Stomach (tissue), 4 donors: ENCODE measurements at regions not wholly inside any gene's neighbourhood (a gene's known extent, or its start where the extent isn't known, plus 50 kb on each side); places are given as distances from the start of the nearest gene placed in this dataset.

Experiments
- CTCF ChIP-seq, 7 experiments: fragments of 450-650 bp in 4 of 7; fragments of 200-600 bp in 3 of 7; sonication (generic) in 3 of 7; IDR thresholded peaks; one replicate each; pipeline ENCODE4 v1.5.1; 2016 to 2019; ENCODE audit warnings: antibody characterized with exemption in 7 of 7, control low read depth in 2 of 7, mild to moderate bottlenecking in 1 of 7
- EP300 ChIP-seq: sonication (generic); formaldehyde crosslinking; IDR thresholded peaks from one replicate; pipeline ENCODE4 v1.6.1; 2017; ENCODE audit warnings: antibody characterized with exemption
- POLR2A ChIP-seq, 4 donors: fragments of 450-650 bp; IDR thresholded peaks; one replicate each; pipeline ENCODE4 v1.6.1; 2016; ENCODE audit warnings: antibody characterized with exemption in 4 of 4, control low read depth in 2 of 4, mild to moderate bottlenecking in 1 of 4, moderate library complexity in 1 of 4
- POLR2AphosphoS5 ChIP-seq, 3 donors: sonication (generic); formaldehyde crosslinking; IDR thresholded peaks; one replicate each; pipeline ENCODE4 v1.6.1; 2016; ENCODE audit warnings: antibody characterized with exemption in 3 of 3

- no peak for TF ChIP-seq POLR2A (IDR thresholded peaks at IDR 0.05)
- TF ChIP-seq CTCF (IDR thresholded peaks at IDR 0.05), result no peak
- TF ChIP-seq POLR2AphosphoS5 (IDR thresholded peaks at IDR 0.05), result no peak
- no peak for TF ChIP-seq EP300
These were observed 79.5 kb downstream of the SC5D start for GRCh38 chr11:121372028-121372427.
